AG09309 (cell line): ENCODE measurements at regions not wholly inside any gene's neighbourhood (a gene's known extent, or its start where the extent isn't known, plus 50 kb on each side); places are given as distances from the start of the nearest gene placed in this dataset.

ENCODE experiments used
- DNase-seq: peaks from one replicate; pipeline ENCODE4 v3.0.0-alpha.2; 2010; ENCODE audit warnings: low read depth
- H3K4me3 ChIP-seq: 2 replicates; pipeline ENCODE4 v1.5.1; 2011; ENCODE audit warnings: mild to moderate bottlenecking, low read depth, low read length, moderate library complexity; ENCODE audit not compliant: control insufficient read depth
- CTCF ChIP-seq: IDR thresholded peaks from 2 replicates; pipeline ENCODE4 v1.5.1; 2011; ENCODE audit warnings: mild to moderate bottlenecking, low read depth, low read length, inconsistent platforms; ENCODE audit not compliant: insufficient read depth, control insufficient read depth; ENCODE audit errors: missing control alignments

GRCh38 chr5:61620699-61621182 is 288.7 kb downstream of the ZSWIM6 start:
- no peak overlapping the region for H3K4me3 ChIP-seq
- no peak for DNase-seq
- TF ChIP-seq CTCF, result no peak

GRCh38 chr5:61621202-61621650 is 289.2 kb downstream of the ZSWIM6 start:
- no peak for DNase-seq
- H3K4me3 ChIP-seq, result no peak overlapping the region
- no peak for TF ChIP-seq CTCF

DNA sequence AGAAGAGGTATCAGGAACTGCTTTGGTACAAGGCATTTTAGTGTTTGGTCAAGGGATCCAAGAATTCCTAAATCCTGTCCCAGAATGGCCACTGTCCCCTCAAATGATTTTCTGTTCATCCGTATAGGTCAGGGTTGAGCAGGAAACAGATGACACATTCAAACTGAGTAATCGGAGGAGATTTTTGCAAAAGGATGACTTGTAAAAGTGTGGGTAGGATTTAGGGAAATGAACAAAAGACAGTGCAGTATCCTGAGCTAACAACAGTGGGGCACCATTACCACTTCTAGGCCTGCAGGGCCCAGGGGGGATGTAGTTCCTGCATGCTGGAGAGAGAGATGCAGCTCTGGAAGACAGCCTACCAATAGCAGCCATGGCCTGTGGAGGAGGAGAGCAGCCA is 290.1 kb downstream of the ZSWIM6 start:
- DNase-seq, result no peak
- H3K4me3 ChIP-seq, result no peak overlapping the region
- no peak for TF ChIP-seq CTCF

- peak; percentile 22 for TF ChIP-seq CTCF
- no peak for DNase-seq
- H3K4me3 ChIP-seq, result no peak overlapping the region
Observed at GRCh38 chr5:61623401-61624069, 291.5 kb downstream of the ZSWIM6 start.

DNA sequence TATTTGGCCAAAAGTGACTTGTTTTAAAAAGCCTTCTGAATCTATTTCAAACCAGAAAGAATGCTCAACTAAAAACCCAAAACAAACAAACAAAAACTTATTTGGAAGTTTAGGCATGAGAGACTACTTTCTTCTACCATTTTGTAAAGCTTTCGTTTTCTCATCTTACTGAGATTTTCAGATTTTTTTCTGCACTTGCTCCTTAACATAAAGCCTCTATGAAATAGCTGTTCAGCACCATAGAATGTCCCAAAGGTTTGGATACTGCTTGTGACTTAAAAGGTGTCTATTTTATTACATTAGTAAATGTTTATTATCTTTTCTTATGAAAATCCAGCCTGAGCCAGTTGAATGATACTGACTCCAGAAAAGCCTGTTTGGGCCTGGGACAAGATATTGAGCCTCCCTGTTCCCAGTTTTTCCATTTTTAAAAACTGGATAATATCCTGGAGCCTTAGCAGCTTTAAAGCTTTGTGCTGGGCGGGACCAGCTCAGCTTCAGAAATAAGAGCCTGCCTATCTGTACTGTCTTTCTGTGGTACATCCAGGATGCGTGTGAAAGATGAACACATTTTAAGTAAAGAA is 292.6 kb downstream of the ZSWIM6 start:
- H3K4me3 ChIP-seq, result no peak overlapping the region
- TF ChIP-seq CTCF, result no peak
- no peak for DNase-seq

- peak overlapping the region; percentile 47 for H3K4me3 ChIP-seq
- no peak for DNase-seq
- TF ChIP-seq CTCF, result no peak
Observed at GRCh38 chr5:61625137-61625561, 293.1 kb downstream of the ZSWIM6 start.
